Aorta (tissue), 5 donors: ENCODE measurements at regions not wholly inside any gene's neighbourhood (a gene's known extent, or its start where the extent isn't known, plus 50 kb on each side); places are given as distances from the start of the nearest gene placed in this dataset.

ENCODE experiments used
- ATAC-seq: fragments of 200-7000 bp; cut with Tn5 transposase; one replicate; pipeline ENCODE4 v1.9.1; 2022; ENCODE audit warnings: moderate library complexity; ENCODE audit not compliant: low FRiP score
- DNase-seq, 2 donors: peaks; one replicate each; pipeline ENCODE4 v3.0.0-alpha.2; 2020
- H3K27ac ChIP-seq, 2 donors: one replicate each; pipeline ENCODE4 v1.5.1; 2013; ENCODE audit warnings: low read length in 2 of 2, mild to moderate bottlenecking in 2 of 2, moderate library complexity in 2 of 2, control low read depth in 1 of 2, inconsistent platforms in 1 of 2, low read depth in 1 of 2
- H3K27me3 ChIP-seq, 2 donors: one replicate each; pipeline ENCODE4 v1.6.1; 2013; ENCODE audit warnings: control low read depth in 1 of 2, low read length in 1 of 2, mild to moderate bottlenecking in 1 of 2, moderate library complexity in 1 of 2; ENCODE audit not compliant: insufficient read depth in 2 of 2, control insufficient read depth in 1 of 2
- H3K36me3 ChIP-seq, 2 donors: one replicate each; pipeline ENCODE4 v1.6.1; 2013; ENCODE audit warnings: control low read depth in 1 of 2, low read length in 1 of 2, mild to moderate bottlenecking in 1 of 2; ENCODE audit not compliant: insufficient read depth in 2 of 2, control insufficient read depth in 1 of 2
- H3K4me1 ChIP-seq, 2 donors: one replicate each; pipeline ENCODE4 v1.6.1; 2013; ENCODE audit warnings: low read length in 2 of 2, control low read depth in 1 of 2, mild to moderate bottlenecking in 1 of 2, moderate library complexity in 1 of 2; ENCODE audit not compliant: insufficient read depth in 2 of 2, control insufficient read depth in 1 of 2
- H3K4me3 ChIP-seq, 2 donors: one replicate each; pipeline ENCODE4 v1.5.1; 2013; ENCODE audit warnings: low read length in 2 of 2, control low read depth in 1 of 2, mild to moderate bottlenecking in 1 of 2
- H3K9me3 ChIP-seq: one replicate; pipeline ENCODE4 v1.6.1; 2013; ENCODE audit warnings: mild to moderate bottlenecking, low read length; ENCODE audit not compliant: control insufficient read depth
- WGBS, 2 donors: extraction: QIAGEN DNeasy Blood & Tissue Kit; methylation state at CpG; one replicate each; pipeline ENCODE4 v1.1.7; 2013; 5-methylcytosine and 5-hydroxymethylcytosine counted together
- intact Hi-C, 2 donors: fragments of 100-400 bp; cut with DNase I; formaldehyde crosslinking; loops; one replicate each; pipeline versions ENCODE4 v1.14.2 to v1.15.0; 2022
- donor health status: healthy with polysubstance abuse.
- donor health status: Bipolar disorder and iron deficiency.
- donor health status: DM: no; HTN: no; CAD: no.
- donor health status: DM: no; HTN: no; CAD: no.
- donor health status: DM: yes; HTN: yes; CAD: no.

DNA sequence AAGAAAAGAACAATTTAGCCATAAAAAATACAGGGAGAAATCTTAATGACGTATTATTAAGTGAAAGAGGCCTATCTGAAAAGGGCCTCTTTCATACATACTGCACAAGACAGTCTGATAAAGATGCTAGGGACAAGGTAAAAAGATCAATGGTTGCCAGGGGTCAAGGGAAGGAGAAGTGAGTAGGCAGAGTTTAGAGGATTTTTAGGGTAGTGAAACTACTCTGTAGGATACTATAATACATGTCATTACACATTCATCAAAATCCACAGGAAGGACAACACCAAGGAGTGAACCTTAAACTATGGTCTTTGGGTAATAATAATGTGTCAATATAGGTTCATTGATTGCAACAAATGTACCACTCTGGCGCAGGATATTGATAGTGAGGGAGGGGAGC lies 289.3 kb downstream of the FSIP2 start:
- Histone ChIP-seq H3K4me1 (no peaks in the 10 kb centered on the region), H3K9me3 (no peaks in the 10 kb centered on the region), H3K27ac (no peak overlapping the region), H3K4me3 (no peak overlapping the region), H3K27me3 (no peaks in the 10 kb centered on the region), H3K36me3 (no peaks in the 10 kb centered on the region)
- no peak for ATAC-seq
- no peak for DNase-seq
- WGBS, 2 donors, result 89 to 94% methylated on average over 2 of the region's 2 CpGs
- intact Hi-C loops, result no loop called here

GRCh38 chr2:186031229-186031628 lies 292.6 kb downstream of the FSIP2 start:
- Histone ChIP-seq H3K27ac (no peak overlapping the region), H3K36me3 (no peaks in the 10 kb centered on the region), H3K27me3 (no peaks in the 10 kb centered on the region), H3K9me3 (no peaks in the 10 kb centered on the region), H3K4me1 (no peaks in the 10 kb centered on the region), H3K4me3 (no peak overlapping the region)
- DNase-seq, result no peak
- ATAC-seq, result no peak
- intact Hi-C loops, result no loop called here
- 78 to 97% methylated on average over 1 of the region's 1 CpG for WGBS, 2 donors

- 83% methylated on average over 2 of the region's 2 CpGs for WGBS, 2 donors
- Histone ChIP-seq H3K36me3 (no peaks in the 10 kb centered on the region), H3K9me3 (no peaks in the 10 kb centered on the region), H3K27ac (no peak overlapping the region), H3K4me3 (no peak overlapping the region), H3K4me1 (no peaks in the 10 kb centered on the region), H3K27me3 (no peaks in the 10 kb centered on the region)
- no peak for DNase-seq
- intact Hi-C loops, result no loop called here
- no peak for ATAC-seq
Measured at GRCh38 chr2:186032102-186032738, 293.6 kb downstream of the FSIP2 start.

GRCh38 chr2:186032930-186033329 lies 294.3 kb downstream of the FSIP2 start:
- H3K27me3 ChIP-seq, result no peaks in the 10 kb centered on the region
- ATAC-seq, result no peak
- H3K4me1 ChIP-seq, result no peaks in the 10 kb centered on the region
- no peaks in the 10 kb centered on the region for H3K9me3 ChIP-seq
- no peak overlapping the region for H3K4me3 ChIP-seq
- no peak for DNase-seq
- no peaks in the 10 kb centered on the region for H3K36me3 ChIP-seq
- intact Hi-C loops, result no loop called here
- 55 to 74% methylated on average over 2 of the region's 2 CpGs for WGBS, 2 donors
- H3K27ac ChIP-seq, result no peak overlapping the region

DNA sequence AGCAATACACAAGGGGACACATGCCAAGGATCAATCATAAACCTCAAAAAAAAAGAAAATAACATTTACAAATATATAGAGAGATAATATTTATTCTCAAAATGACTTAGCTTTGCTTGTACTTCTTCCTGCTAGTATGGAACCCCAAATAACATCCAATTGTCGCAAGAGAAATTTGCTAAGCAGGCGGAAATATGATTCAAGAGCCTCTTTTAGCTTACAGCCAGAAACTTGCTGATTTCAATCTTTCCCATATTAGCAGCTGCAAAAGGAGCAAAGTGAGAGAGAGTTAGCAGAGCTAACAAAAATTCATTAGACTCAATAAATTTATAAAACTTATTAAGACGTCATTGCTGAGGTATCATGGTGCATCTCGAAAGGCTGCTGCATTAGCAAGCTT lies 294.9 kb downstream of the FSIP2 start:
- DNase-seq (no peak), ATAC-seq (no peak)
- 83 to 87% methylated on average over 4 of the region's 4 CpGs for WGBS, 2 donors
- intact Hi-C loops, result no loop called here
- Histone ChIP-seq H3K27me3 (no peaks in the 10 kb centered on the region), H3K9me3 (no peaks in the 10 kb centered on the region), H3K36me3 (no peaks in the 10 kb centered on the region), H3K4me1 (no peaks in the 10 kb centered on the region), H3K27ac (no peak overlapping the region), H3K4me3 (no peak overlapping the region)

GRCh38 chr2:186036862-186037449 lies 298.4 kb downstream of the FSIP2 start:
- no peak overlapping the region for H3K27ac ChIP-seq
- ATAC-seq, result no peak

DNA sequence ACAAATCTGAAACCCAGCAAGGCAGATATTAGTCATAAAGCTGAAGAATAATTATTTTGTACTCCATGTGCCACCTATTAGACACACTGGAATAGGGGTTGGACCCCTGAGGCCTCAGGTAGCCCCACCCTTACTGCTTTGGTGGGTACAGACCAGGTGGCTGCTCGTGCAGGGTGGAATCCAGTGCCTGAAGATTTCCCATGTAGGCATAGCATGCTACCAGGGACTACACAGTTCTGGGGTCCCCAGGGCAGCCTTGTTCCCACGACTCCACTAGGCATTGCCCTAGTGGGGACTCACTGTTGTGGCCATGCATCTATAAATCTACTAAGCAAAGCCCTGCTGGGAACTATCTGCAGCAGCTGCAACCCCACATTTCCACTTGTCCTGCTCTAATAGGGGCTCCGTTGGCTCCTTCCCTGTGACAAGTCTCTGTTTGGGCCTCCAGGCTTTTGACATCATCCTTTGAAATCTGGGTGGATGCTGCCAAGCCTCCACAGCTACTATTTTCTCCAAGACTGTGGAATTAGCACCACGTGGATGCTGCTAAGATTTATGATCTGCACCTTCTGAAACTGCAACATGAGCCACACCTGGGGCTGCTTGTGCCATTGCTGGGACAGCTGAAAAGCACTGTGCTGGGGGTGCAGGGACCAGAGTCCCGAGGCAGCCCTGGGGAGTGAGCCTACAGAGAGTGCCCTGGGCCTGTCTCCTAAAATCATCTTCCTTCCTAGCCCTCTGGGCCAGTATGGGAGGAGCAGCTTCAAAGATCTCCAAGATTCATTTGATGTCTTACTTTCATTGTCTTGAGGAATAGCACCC lies 303.8 kb downstream of the FSIP2 start:
- no peak overlapping the region for H3K27ac ChIP-seq
- no peak overlapping the region for H3K4me3 ChIP-seq
- H3K27me3 ChIP-seq, result no peaks in the 10 kb centered on the region
- ATAC-seq (peak; percentile 22), DNase-seq (peak in 1 of 2 donors; percentile 38)
- 79 to 81% methylated on average over 5 of the region's 5 CpGs for WGBS, 2 donors
- intact Hi-C loops, result no loop called here
- no peaks in the 10 kb centered on the region for H3K4me1 ChIP-seq
- H3K9me3 ChIP-seq, result no peaks in the 10 kb centered on the region
- no peaks in the 10 kb centered on the region for H3K36me3 ChIP-seq

More at GRCh38 chr2:186036862-186037449, 298.4 kb downstream of the FSIP2 start:
- no peaks in the 10 kb centered on the region for H3K9me3 ChIP-seq
- no peaks in the 10 kb centered on the region for H3K4me1 ChIP-seq
- no peak overlapping the region for H3K4me3 ChIP-seq
- DNase-seq, result no peak
- 32 to 49% methylated on average over 2 of the region's 2 CpGs for WGBS, 2 donors
- no peaks in the 10 kb centered on the region for H3K27me3 ChIP-seq
- intact Hi-C loops, result no loop called here
- H3K36me3 ChIP-seq, result no peaks in the 10 kb centered on the region

GRCh38 chr2:186044761-186045160 lies 306.2 kb downstream of the FSIP2 start:
- Histone ChIP-seq H3K27me3 (no peaks in the 10 kb centered on the region), H3K27ac (no peak overlapping the region), H3K4me1 (no peaks in the 10 kb centered on the region), H3K36me3 (no peaks in the 10 kb centered on the region), H3K9me3 (no peaks in the 10 kb centered on the region), H3K4me3 (no peak overlapping the region)
- DNase-seq (no peak), ATAC-seq (no peak)
- WGBS, 2 donors, result 69 to 72% methylated on average over 2 of the region's 2 CpGs
- intact Hi-C loops, result no loop called here

DNA sequence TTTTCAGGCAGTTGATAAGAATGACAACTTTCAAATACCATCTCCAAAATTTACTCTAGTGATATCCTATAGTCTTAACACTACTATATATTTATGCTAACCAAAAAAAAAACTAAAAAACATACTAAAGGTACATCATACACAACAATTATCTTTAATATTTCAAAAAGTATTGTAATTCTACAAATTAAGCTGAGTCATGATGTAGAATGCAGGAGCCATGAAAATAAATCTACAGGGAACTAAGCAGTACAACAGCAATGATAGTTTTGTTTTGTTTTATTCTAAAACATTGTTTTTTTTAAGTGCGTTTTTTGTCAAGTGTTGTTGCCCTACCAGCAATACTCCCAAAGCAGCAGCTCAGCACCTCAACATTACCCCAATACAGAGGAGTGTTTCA lies 314.3 kb downstream of the FSIP2 start:
- no peaks in the 10 kb centered on the region for H3K27me3 ChIP-seq
- DNase-seq (no peak), ATAC-seq (no peak)
- 69 to 70% methylated on average over 1 of the region's 1 CpG for WGBS, 2 donors
- intact Hi-C loops, result no loop called here
- no peak overlapping the region for H3K27ac ChIP-seq
- no peaks in the 10 kb centered on the region for H3K9me3 ChIP-seq
- no peaks in the 10 kb centered on the region for H3K36me3 ChIP-seq
- no peak overlapping the region for H3K4me3 ChIP-seq
- no peaks in the 10 kb centered on the region for H3K4me1 ChIP-seq
